GM21786 (cell line): ENCODE measurements at regions not wholly inside any gene's neighbourhood (a gene's known extent, or its start where the extent isn't known, plus 50 kb on each side); places are given as distances from the start of the nearest gene placed in this dataset.

Source experiments
- ATAC-seq: cut with Tn5 transposase; IDR thresholded peaks from one replicate; pipeline ENCODE4 v1.9.1; 2021; ENCODE audit not compliant: unreplicated experiment

GRCh38 chr2:180177534-180177933 is 170.4 kb upstream of the CWC22 start:
- no peak for ATAC-seq

- no peak for ATAC-seq
Measured at GRCh38 chr2:180175736-180176135, 168.6 kb upstream of the CWC22 start.

DNA sequence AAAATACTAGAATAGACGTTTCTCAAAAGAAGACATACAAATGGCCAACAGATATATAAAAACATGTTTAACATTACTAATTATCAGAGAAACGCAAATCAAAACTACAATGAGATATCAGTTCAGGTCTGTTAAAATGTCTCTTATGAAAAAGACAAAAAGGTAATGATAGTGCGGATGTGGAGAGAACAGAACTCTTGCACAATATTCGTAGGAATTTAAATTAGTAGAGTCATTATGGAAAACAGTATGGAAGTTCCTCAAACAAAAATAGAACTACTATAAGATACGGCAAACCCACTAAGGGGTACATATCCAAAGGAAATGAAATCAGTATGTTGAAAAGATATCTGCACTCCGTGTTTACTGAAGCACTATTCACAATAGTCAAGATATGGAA is 167.5 kb upstream of the CWC22 start:
- no peak for ATAC-seq

GRCh38 chr2:180169474-180169873 is 162.4 kb upstream of the CWC22 start:
- no peak for ATAC-seq

DNA sequence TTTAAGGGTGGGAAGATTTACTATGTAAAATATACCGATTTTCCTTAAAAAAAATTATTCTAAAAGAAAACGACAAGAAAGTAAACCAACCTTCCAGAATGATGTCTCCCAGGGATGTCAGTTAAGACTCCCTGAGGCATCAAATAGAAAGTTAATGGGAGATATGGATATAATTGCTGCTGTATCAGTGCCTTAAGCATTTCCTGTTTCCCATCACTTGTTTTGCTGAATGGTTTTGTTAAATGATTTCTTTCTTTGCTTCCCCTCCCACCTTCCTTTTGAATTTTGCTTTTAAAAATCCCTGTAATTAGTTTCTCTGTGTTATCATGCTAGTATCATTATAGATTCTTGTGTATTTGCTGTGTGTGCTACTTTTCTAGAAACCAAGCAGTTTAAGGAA is 154.3 kb upstream of the CWC22 start:
- ATAC-seq: no peak

DNA sequence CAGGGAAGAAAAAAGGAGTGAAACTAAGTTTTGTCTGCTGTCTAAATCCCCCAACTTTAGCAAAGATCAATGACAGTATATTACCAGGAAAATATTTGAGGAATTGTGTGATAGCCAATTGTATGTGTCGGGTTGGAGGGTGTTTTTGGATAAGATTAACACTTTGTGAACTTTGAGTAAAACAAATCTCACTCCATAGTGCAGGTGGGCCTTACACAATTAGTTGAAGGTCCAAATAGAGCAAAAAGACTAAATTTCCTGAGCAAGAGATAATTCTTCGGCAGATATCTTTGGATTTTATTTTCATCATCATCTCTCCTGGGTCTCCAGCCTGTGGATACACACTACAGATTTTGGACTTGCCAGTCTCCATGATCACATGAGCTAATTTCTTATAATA is 152.8 kb upstream of the CWC22 start:
- ATAC-seq: no peak

GRCh38 chr2:180158961-180159360 is 151.9 kb upstream of the CWC22 start:
- no peak for ATAC-seq

DNA sequence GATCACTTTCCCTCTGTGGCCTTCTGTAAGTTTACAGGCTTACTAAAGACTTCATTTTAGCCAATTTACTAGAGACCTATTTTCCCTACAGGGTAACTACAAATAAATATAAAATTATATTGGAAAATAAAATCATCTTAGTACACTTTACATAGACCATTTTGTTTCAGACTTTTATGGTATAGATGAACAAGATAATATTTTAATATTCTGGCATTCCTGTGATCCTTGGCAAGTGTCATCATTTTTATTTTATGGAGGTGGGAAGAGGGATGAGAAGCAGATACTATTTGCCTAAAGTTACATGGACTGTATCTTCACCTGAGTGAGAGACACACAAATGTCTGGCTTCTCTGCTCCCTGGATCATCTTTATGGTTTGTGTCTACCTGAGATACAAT is 149.6 kb upstream of the CWC22 start:
- no peak for ATAC-seq

- ATAC-seq: no peak
Measured at GRCh38 chr2:180150606-180151005, 143.5 kb upstream of the CWC22 start.

- ATAC-seq: no peak
Measured at GRCh38 chr2:180146541-180146940, 139.4 kb upstream of the CWC22 start.

- ATAC-seq: no peak
Measured at GRCh38 chr2:180146114-180146513, 139.0 kb upstream of the CWC22 start.

DNA sequence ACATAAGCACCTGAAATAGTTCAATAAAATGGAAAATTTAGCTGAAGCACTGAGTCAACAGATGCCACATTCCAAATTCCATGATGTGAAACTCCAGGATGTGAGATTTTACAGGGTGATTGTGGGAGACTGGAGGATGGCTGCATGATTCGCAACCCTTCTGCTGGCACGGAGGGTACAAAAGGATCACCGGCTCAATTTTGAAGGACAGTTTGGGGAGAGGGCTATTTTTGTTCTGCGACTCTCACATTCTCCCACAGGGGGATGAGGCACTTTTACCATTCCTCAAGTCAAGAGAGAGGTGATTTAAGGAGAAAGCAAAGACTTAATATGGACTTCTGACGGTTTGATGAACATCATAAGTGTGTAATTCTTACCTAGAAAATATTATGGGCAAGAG is 138.1 kb upstream of the CWC22 start:
- no peak for ATAC-seq

DNA sequence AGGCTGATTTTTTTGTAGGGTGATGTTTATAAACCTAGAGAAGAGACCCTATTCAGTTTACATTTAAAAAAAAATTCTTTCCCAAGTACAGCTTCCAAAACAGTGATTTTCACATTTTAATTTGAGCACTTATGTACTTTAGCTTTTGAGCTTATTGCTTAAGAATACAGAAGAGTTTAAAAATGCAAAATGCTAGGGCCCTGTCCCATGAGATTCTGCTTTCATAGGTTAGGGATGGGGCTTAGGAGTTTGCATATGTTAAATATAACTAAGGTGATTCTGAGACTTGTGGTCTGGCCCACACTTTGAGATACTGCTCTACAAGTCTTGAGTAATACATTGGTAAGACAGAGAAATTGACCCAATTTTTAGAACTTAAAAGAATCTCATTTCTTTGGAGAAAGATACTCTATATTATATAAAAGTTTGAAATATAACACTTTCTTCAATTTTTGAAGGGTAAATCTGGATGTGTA is 137.3 kb upstream of the CWC22 start:
- ATAC-seq: no peak

DNA sequence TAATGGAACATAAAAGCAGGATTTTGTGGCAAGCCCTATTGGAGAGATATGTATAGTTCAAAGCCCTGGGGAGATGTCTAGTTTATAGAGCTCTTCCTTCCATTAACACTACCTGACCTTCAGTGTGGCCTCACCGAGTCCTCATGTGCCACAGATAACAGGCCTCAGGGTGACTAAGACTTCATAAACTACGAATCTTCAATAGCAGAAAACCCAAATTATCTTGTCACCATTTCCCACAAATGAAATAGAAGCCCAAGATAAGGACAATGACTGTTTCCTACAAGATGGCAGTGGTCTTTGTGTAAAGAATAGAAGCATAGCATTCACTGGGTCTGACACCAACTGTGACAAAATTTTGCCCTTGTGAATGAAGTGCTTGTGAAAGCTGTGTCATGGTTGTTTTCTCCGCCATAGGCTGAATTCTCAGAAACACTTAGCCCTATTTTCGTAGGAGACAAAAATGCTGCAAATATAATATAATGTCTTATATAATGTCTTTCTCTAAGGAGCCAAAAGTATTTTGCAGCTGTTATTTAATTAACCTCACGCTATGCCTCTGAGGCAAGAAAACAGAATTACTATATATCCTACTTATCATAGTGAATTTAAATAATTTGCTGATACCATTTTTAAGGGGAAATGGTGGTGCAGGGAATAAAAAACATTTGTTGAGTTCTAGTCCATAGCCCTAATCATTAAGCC is 136.7 kb upstream of the CWC22 start:
- ATAC-seq: no peak

- ATAC-seq: no peak
Measured at GRCh38 chr2:180141600-180141999, 134.5 kb upstream of the CWC22 start.

DNA sequence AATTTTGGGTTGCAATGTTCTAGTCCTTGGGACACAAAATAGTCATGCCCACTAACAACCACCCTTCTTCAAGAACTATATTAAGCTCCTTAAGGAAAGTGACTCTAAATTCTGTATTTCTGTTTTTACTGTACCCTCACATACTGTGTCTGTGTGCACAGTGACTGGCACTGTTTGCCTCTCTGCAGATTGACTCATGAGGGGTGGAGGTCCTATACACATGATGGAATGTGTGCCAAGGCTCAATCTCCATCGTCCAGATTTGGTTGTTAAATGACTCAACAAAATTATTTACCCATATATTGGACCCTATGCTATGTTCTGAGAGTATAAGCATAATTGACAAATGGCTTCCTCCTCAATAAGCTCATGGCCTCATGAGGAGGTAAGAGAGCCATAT is 126.6 kb upstream of the CWC22 start:
- no peak for ATAC-seq

DNA sequence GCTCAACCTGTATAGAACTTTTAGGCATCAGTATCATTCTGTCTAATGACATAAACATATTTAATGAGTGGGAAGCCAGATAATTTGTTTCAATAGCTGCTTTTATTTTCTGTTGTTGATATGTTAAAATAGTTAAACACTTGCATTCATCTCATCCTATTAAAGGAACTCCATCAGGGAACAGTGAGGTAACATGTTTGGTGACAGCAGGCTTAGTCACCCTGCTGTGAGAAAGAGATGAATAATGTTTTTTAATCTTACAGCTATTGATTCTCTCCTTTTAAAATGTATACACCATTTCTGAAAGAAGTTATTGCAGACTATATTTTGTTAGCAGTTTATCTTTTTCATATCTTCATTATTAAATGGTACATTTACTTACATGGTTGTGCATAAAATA is 123.3 kb upstream of the CWC22 start:
- no peak for ATAC-seq

- ATAC-seq: no peak
Measured at GRCh38 chr2:180128861-180129260, 121.8 kb upstream of the CWC22 start.

DNA sequence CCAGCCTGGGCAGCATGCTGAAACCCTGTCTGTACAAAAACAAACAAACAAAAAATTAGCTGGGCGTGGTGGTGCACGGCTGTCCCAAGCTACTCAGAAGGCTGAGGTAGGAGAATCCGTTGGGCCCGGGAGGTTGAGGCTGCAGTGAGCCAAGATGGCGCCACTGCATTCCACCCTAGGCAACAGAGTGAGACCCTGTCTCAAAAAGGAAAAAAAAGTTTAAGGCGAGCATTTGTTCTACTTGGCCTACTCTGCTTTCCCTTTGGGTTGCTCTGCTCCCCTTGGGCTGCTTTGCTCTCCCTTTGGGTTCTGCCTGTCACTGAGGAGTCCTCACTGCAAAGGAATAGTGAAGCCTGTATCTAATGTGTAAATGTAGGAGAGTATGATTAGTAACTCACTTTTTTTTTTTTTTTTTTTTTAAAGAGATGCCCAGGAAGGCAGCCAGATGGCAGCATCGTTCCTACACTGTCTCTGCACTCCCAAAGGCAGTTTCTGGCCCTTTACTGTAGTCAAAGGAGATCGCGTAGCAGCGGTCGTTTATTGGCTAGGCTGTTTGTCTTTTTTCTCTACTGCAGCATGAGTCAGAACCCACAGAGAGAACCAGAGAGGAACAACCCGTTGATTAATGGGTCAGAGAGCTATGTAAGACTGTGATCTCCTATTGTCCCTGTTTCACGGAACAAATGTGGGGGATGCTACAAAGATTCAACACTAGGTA is 118.3 kb upstream of the CWC22 start:
- ATAC-seq: peak; percentile 83

GRCh38 chr2:180124273-180125139 is 117.4 kb upstream of the CWC22 start:
- peak; percentile 61 for ATAC-seq

- ATAC-seq: no peak
Measured at GRCh38 chr2:180122874-180123273, 115.8 kb upstream of the CWC22 start.

GRCh38 chr2:180115675-180116074 is 108.6 kb upstream of the CWC22 start:
- no peak for ATAC-seq
